ENCODE measurements at regions not wholly inside any gene's neighbourhood (a gene's known extent, or its start where the extent isn't known, plus 50 kb on each side); places are given as distances from the start of the nearest gene placed in this dataset.
"Not testable (repeated sequence)": the region's sequence is repeated elsewhere in the genome, so short reads cannot be mapped to it uniquely, and the experiment has no call there.

- DNase-seq: no peak
Observed at GRCh38 chr14:85027681-85028370, 502.1 kb upstream of the FLRT2 start.

- DNase-seq: no peak
Observed at GRCh38 chr14:85037411-85037810, 492.5 kb upstream of the FLRT2 start.

- no peak for DNase-seq
Observed at GRCh38 chr14:85038526-85039352, 491.2 kb upstream of the FLRT2 start.

GRCh38 chr14:85039353-85039626, 490.7 kb upstream of the FLRT2 start:
- DNase-seq: no peak

GRCh38 chr14:85040046-85040685, 489.8 kb upstream of the FLRT2 start:
- no peak for DNase-seq

- DNase-seq: no peak
Observed at GRCh38 chr14:85041618-85042017, 488.3 kb upstream of the FLRT2 start.

- no peak for DNase-seq
Observed at GRCh38 chr14:85042301-85042700, 487.6 kb upstream of the FLRT2 start.

GRCh38 chr14:85050180-85050579, 479.8 kb upstream of the FLRT2 start:
- no peak for DNase-seq

GRCh38 chr14:85052646-85053045, 477.3 kb upstream of the FLRT2 start:
- DNase-seq: no peak

- DNase-seq: no peak
Observed at GRCh38 chr14:85054178-85054577, 475.8 kb upstream of the FLRT2 start.

- no peak for DNase-seq
Observed at GRCh38 chr14:85056267-85056666, 473.7 kb upstream of the FLRT2 start.

GRCh38 chr14:85057221-85057620, 472.7 kb upstream of the FLRT2 start:
- DNase-seq: no peak

GRCh38 chr14:85058150-85058549, 471.8 kb upstream of the FLRT2 start:
- no peak for DNase-seq

- no peak for DNase-seq
Observed at GRCh38 chr14:85060121-85060520, 469.8 kb upstream of the FLRT2 start.

- DNase-seq: no peak
Observed at GRCh38 chr14:85061256-85061655, 468.7 kb upstream of the FLRT2 start.

GRCh38 chr14:85063747-85064146, 466.2 kb upstream of the FLRT2 start:
- no peak for DNase-seq

GRCh38 chr14:85071447-85071846, 458.5 kb upstream of the FLRT2 start:
- no peak for DNase-seq

- no peak for DNase-seq
Observed at GRCh38 chr14:85074955-85075354, 455.0 kb upstream of the FLRT2 start.

GRCh38 chr14:85075694-85076476, 454.1 kb upstream of the FLRT2 start:
- no peak for DNase-seq

GRCh38 chr14:85077716-85078115, 452.2 kb upstream of the FLRT2 start:
- DNase-seq: not testable (repeated sequence)

GRCh38 chr14:85079842-85080730, 449.9 kb upstream of the FLRT2 start:
- no peak for DNase-seq

GRCh38 chr14:85084344-85084743, 445.6 kb upstream of the FLRT2 start:
- DNase-seq: no peak

All from activated CD8-positive, alpha-beta memory T cell treated with anti-CD3 and anti-CD28 coated beads for 24 hours (primary cell).